Liver (tissue), 3 donors: ENCODE measurements at regions not wholly inside any gene's neighbourhood (a gene's known extent, or its start where the extent isn't known, plus 50 kb on each side); places are given as distances from the start of the nearest gene placed in this dataset.

Experiments
- ATF3 ChIP-seq: IDR thresholded peaks from 2 replicates; pipeline ENCODE4 v1.6.1; 2016; ENCODE audit warnings: antibody characterized with exemption
- CTCF ChIP-seq: fragments of 150-350 bp; IDR thresholded peaks from 2 replicates; pipeline ENCODE4 v1.5.1; 2017; ENCODE audit warnings: improper control_type of control experiment, low read depth, low read length; ENCODE audit not compliant: missing input control
- EGR1 ChIP-seq, 2 donors: IDR thresholded peaks; 2 replicates each; pipeline ENCODE4 v1.6.1; 2016 to 2018; ENCODE audit warnings: antibody characterized with exemption in 2 of 2, low read depth in 2 of 2
- GABPA ChIP-seq, 2 donors: IDR thresholded peaks in 1 of 2; conservative IDR thresholded peaks in 1 of 2; 2 replicates each; pipeline ENCODE4 v1.6.1; 2016; ENCODE audit warnings: antibody characterized with exemption in 2 of 2, mild to moderate bottlenecking in 1 of 2, moderate library complexity in 1 of 2
- HNF4G ChIP-seq: IDR thresholded peaks from 2 replicates; pipeline ENCODE4 v1.6.1; 2016; ENCODE audit warnings: antibody characterized with exemption
- JUND ChIP-seq, 2 donors: IDR thresholded peaks; 2 replicates each; pipeline ENCODE4 v1.6.1; 2016; ENCODE audit warnings: antibody characterized with exemption in 2 of 2
- NR2F2 ChIP-seq: IDR thresholded peaks from 2 replicates; pipeline ENCODE4 v1.6.1; 2016; ENCODE audit warnings: antibody characterized with exemption
- RAD21 ChIP-seq, 2 donors: IDR thresholded peaks; 2 replicates each; pipeline ENCODE4 v1.6.1; 2016; ENCODE audit warnings: antibody characterized with exemption in 2 of 2, mild to moderate bottlenecking in 2 of 2
- RXRA ChIP-seq, 2 donors: IDR thresholded peaks; 2 replicates each; pipeline ENCODE4 v1.6.1; 2017 to 2018; ENCODE audit warnings: antibody characterized with exemption in 2 of 2, mild to moderate bottlenecking in 1 of 2
- TAF1 ChIP-seq: conservative IDR thresholded peaks from 2 replicates; pipeline ENCODE4 v1.6.1; 2016; ENCODE audit warnings: antibody characterized with exemption, mild to moderate bottlenecking
- YY1 ChIP-seq: IDR thresholded peaks from 2 replicates; pipeline ENCODE4 v1.6.1; 2016; ENCODE audit warnings: antibody characterized with exemption, mild to moderate bottlenecking
- ZBTB33 ChIP-seq: IDR thresholded peaks from 2 replicates; pipeline ENCODE4 v1.6.1; 2016; ENCODE audit warnings: antibody characterized with exemption
- donor health status: healthy.
- donor health status: healthy.

GRCh38 chr1:70586046-70586445 is 175.0 kb downstream of the CTH start:
- TF ChIP-seq EGR1 (IDR thresholded peaks at IDR 0.05; ENCODE audit: low read depth in 2 of 2), result no peak
- no peak for TF ChIP-seq CTCF
- TF ChIP-seq NR2F2, result no peak
- TF ChIP-seq YY1, result no peak
- TF ChIP-seq HNF4G, result no peak
- TF ChIP-seq ZBTB33, result no peak
- TF ChIP-seq GABPA (IDR thresholded peaks at IDR 0.05 in 1 of 2, conservative IDR thresholded peaks at IDR 0.05 in 1 of 2), result no peak
- no peak for TF ChIP-seq TAF1
- TF ChIP-seq RAD21 (IDR thresholded peaks at IDR 0.05), result no peak
- TF ChIP-seq RXRA (IDR thresholded peaks at IDR 0.05), result no peak
- TF ChIP-seq JUND (IDR thresholded peaks at IDR 0.05), result no peak
- TF ChIP-seq ATF3, result no peak
